Motor neuron (in vitro differentiated cells): ENCODE measurements at regions not wholly inside any gene's neighbourhood (a gene's known extent, or its start where the extent isn't known, plus 50 kb on each side); places are given as distances from the start of the nearest gene placed in this dataset.

Experiments
- ATAC-seq, 8 experiments: fragments of 200-7000 bp; cut with Tn5 transposase; replicated peaks in 6 of 8; 2 replicates each; pipeline ENCODE4 v1.8.0; 2021; ENCODE audit warnings: mild to moderate bottlenecking in 8 of 8, moderate library complexity in 8 of 8
- H3K27ac ChIP-seq, 2 donors: fragments of 250-450 bp; sonication (Bioruptor Pico); 2 replicates each; pipeline ENCODE4 v1.9.0; 2021; ENCODE audit warnings: antibody characterized with exemption in 2 of 2, mild to moderate bottlenecking in 2 of 2, moderate library complexity in 1 of 2
- H3K4me1 ChIP-seq, 2 donors: fragments of 250-450 bp; sonication (Bioruptor Pico); replicated peaks in 1 of 2; 2 replicates each; pipeline ENCODE4 v1.6.1; 2021; ENCODE audit warnings: antibody characterized with exemption in 2 of 2, mild to moderate bottlenecking in 2 of 2, moderate library complexity in 1 of 2
- H3K4me3 ChIP-seq, 5 donors: fragments of 250-450 bp; sonication (Bioruptor Pico); 2 replicates each; pipeline ENCODE4 v1.9.0; 2021; ENCODE audit warnings: antibody characterized with exemption in 5 of 5, mild to moderate bottlenecking in 5 of 5, moderate library complexity in 4 of 5
- WGBS, 10 experiments: fragments of 450-650 bp; shearing (Covaris generic); methylation state at CpG; one replicate each; pipeline ENCODE4 v1.0.0; 2022; 5-methylcytosine and 5-hydroxymethylcytosine counted together
- in situ Hi-C, 9 experiments: fragments of 400-800 bp; cut with MboI; loops; one replicate each; pipeline ENCODE4 v1.15.0; 2021; ENCODE audit warnings: low sequenced_read_pairs in 9 of 9, low pct_unique_long_range_greater_than_20kb in 2 of 9; ENCODE audit not compliant: unreplicated experiment in 9 of 9

- ATAC-seq, result peak in 4 of 8 experiments; percentile 57 to 81 (median 80)
- no peak overlapping the region for H3K27ac ChIP-seq
- WGBS, 10 experiments, result 7 to 90% (median 58%) methylated on average over 2 to 6 of the region's 11 CpGs; no CpG with 5 or more reads in 3 of the 10 experiments
- no peak overlapping the region for H3K4me3 ChIP-seq
- H3K4me1 ChIP-seq, result peaks cover 0 to 30% of the 10 kb centered on the region in 2 donors
- in situ Hi-C loops, result no loop called here
Observed at GRCh38 chr6:150547502-150548222, 52.0 kb upstream of the PLEKHG1 start.

DNA sequence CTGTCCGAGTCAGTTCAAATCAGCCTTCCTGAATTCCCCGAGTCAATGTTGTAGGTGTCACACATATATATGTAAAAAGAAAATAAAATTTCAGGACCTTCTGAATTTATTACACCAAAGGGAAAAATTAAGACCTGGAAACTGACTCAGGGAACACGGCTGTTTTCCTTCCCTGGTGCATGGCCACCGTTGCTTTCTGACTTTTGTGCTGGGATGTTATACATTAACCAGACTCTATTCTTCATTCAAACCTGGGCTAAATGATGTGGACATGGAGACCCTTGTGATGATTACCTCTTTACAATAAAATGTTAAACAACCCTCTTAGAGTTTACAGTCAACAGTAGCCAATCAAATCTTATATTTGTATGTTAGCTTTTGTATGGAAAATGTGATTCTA, 51.4 kb upstream of the PLEKHG1 start:
- in situ Hi-C loops, result no loop called here
- no peak overlapping the region for H3K4me3 ChIP-seq
- H3K4me1 ChIP-seq, result peaks cover 0 to 30% of the 10 kb centered on the region in 2 donors
- no peak for ATAC-seq
- no peak overlapping the region for H3K27ac ChIP-seq
- WGBS, 10 experiments, result 21 to 100% (median 60%) methylated on average over 1 to 3 of the region's 4 CpGs; no CpG with 5 or more reads in 1 of the 10 experiments

GRCh38 chr6:150549007-150549406, 50.7 kb upstream of the PLEKHG1 start:
- in situ Hi-C loops, result no loop called here
- Histone ChIP-seq H3K27ac (no peak overlapping the region), H3K4me1 (peaks cover 0 to 30% of the 10 kb centered on the region in 2 donors), H3K4me3 (no peak overlapping the region)
- WGBS, 10 experiments, result 75 to 100% (median 92%) methylated on average over 1 to 3 of the region's 5 CpGs; no CpG with 5 or more reads in 4 of the 10 experiments
- ATAC-seq, result no peak

DNA sequence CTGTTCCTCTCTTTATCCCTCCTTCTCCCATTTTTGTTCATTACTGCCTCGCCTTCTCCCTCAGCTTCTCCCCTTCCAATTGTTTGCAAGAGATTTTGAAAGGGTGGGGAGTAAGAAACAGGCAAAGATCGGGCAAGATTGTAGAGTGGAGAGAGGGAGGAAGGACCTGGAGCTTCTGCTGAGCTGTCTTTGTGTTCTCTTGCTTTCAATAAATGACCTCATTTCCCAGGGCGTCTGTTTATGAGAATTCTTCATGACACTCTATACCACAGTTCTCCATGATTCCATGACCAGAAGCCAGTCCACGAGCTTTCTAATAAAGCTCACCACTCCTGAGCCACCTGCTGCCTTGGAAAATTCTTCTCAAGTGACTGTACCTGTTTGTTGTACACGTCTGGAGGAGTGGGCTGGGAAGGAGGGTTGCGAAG, 50.0 kb upstream of the PLEKHG1 start:
- Histone ChIP-seq H3K27ac (no peak overlapping the region), H3K4me3 (no peak overlapping the region), H3K4me1 (peaks cover 0 to 30% of the 10 kb centered on the region in 2 donors)
- 55 to 100% (median 80%) methylated on average over 1 to 6 of the region's 6 CpGs; no CpG with 5 or more reads in 1 of the 10 experiments for WGBS, 10 experiments
- peak in 3 of 8 experiments; percentile 32 to 70 (median 45) for ATAC-seq
- in situ Hi-C loops, result no loop called here
